ENCODE measurements at regions not wholly inside any gene's neighbourhood (a gene's known extent, or its start where the extent isn't known, plus 50 kb on each side); places are given as distances from the start of the nearest gene placed in this dataset.

- TF ChIP-seq CTCF (IDR thresholded peaks at IDR 0.05) (no peak), POLR2A (IDR thresholded peaks at IDR 0.05) (no peak)
Measured at GRCh38 chr2:144625626-144626025, 105.7 kb upstream of the ZEB2 start.

Measured in Peyer's patch (tissue), 4 donors.